ENCODE measurements at regions not wholly inside any gene's neighbourhood (a gene's known extent, or its start where the extent isn't known, plus 50 kb on each side); places are given as distances from the start of the nearest gene placed in this dataset.

- peak; percentile 56 for DNase-seq
Observed at GRCh38 chr17:412211-413015, 59.8 kb upstream of the RPH3AL start.

GRCh38 chr17:411421-412120 is 59.0 kb upstream of the RPH3AL start:
- no peak for DNase-seq

- peak; percentile 41 for DNase-seq
Observed at GRCh38 chr17:410543-411401, 58.2 kb upstream of the RPH3AL start.

GRCh38 chr17:409848-410542 is 57.4 kb upstream of the RPH3AL start:
- peak; percentile 99 for DNase-seq

- DNase-seq: no peak
Observed at GRCh38 chr17:409308-409847, 56.8 kb upstream of the RPH3AL start.

- no peak for DNase-seq
Observed at GRCh38 chr17:404703-405102, 52.1 kb upstream of the RPH3AL start.
